NB4 (cell line): ENCODE measurements at regions not wholly inside any gene's neighbourhood (a gene's known extent, or its start where the extent isn't known, plus 50 kb on each side); places are given as distances from the start of the nearest gene placed in this dataset.
"Not testable (repeated sequence)": the region's sequence is repeated elsewhere in the genome, so short reads cannot be mapped to it uniquely, and the experiment has no call there.

Experiments
- CTCF ChIP-seq: IDR thresholded peaks from one replicate; pipeline ENCODE4 v1.5.1; 2012; ENCODE audit warnings: low read depth, low read length
- MAX ChIP-seq: IDR thresholded peaks from 2 replicates; pipeline ENCODE4 v1.6.1; 2011; ENCODE audit warnings: low read depth, low read length
- MYC ChIP-seq: IDR thresholded peaks from 2 replicates; pipeline ENCODE4 v1.6.1; 2011; ENCODE audit warnings: low read depth, low read length
- POLR2A ChIP-seq: IDR thresholded peaks from 2 replicates; pipeline ENCODE4 v1.6.1; 2011; ENCODE audit warnings: mild to moderate bottlenecking; ENCODE audit not compliant: insufficient read length; ENCODE audit errors: extremely low read depth

- not testable (repeated sequence) for TF ChIP-seq POLR2A, CTCF, MAX, MYC
Measured at GRCh38 chr3:198114516-198114915, 154.5 kb downstream of the LMLN start.
